PC-3 (cell line): ENCODE measurements at regions not wholly inside any gene's neighbourhood (a gene's known extent, or its start where the extent isn't known, plus 50 kb on each side); places are given as distances from the start of the nearest gene placed in this dataset.

Source experiments
- ATAC-seq: fragments of 200-7000 bp; cut with Tn5 transposase; 2 replicates; pipeline ENCODE4 v1.9.1; 2020; ENCODE audit warnings: mild to moderate bottlenecking, moderate library complexity
- BruUV-seq: library from RNA; stranded (reverse); fragments of 400-500 nt; replicated peaks from 2 replicates; lab custom pipeline; 2021; lab: Mats Ljungman, UMichigan
- CTCF ChIA-PET: fragments of 300-600 bp; sonication (Branson Sonifier 250); formaldehyde crosslinking; loops from one replicate; lab custom pipeline; 2022; ENCODE audit warnings: antibody characterized with exemption; lab: Charles Lee
- POLR2A ChIA-PET: fragments of 300-600 bp; sonication (Branson Sonifier 250); formaldehyde crosslinking; loops from one replicate; lab custom pipeline; 2022; ENCODE audit warnings: antibody characterized with exemption; ENCODE audit not compliant: unreplicated experiment; lab: Charles Lee
- DNase-seq: peaks from one replicate; pipeline ENCODE4 v3.0.0-alpha.2; 2015
- H2AFZ ChIP-seq: fragments of 300-600 bp; sonication (generic); 2 replicates; pipeline ENCODE4 v1.6.0; 2016; ENCODE audit warnings: antibody characterized with exemption, low read length
- H3F3A ChIP-seq: fragments of 300-600 bp; sonication (generic); one replicate; pipeline ENCODE4 v1.6.0; 2017; ENCODE audit warnings: antibody characterized with exemption, low read length, control low read depth, mild to moderate bottlenecking; ENCODE audit not compliant: unreplicated experiment
- H3K27ac ChIP-seq: fragments of 300-600 bp; sonication (generic); 2 replicates; pipeline ENCODE4 v1.5.1; 2016; ENCODE audit warnings: mild to moderate bottlenecking, low read length
- H3K27me3 ChIP-seq: fragments of 300-600 bp; sonication (generic); 2 replicates; pipeline ENCODE4 v1.6.1; 2016; ENCODE audit warnings: low read length, mixed read lengths
- H3K36me3 ChIP-seq: fragments of 300-600 bp; sonication (generic); 2 replicates; pipeline ENCODE4 v1.6.1; 2016; ENCODE audit warnings: low read depth, mixed run types, low read length, mixed read lengths
- H3K4me1 ChIP-seq: fragments of 300-600 bp; sonication (generic); 2 replicates; pipeline ENCODE4 v1.5.1; 2016; ENCODE audit warnings: low read length; ENCODE audit not compliant: insufficient read depth
- H3K4me2 ChIP-seq: fragments of 300-600 bp; sonication (generic); 2 replicates; pipeline ENCODE4 v1.6.0; 2016; ENCODE audit warnings: low read length
- H3K4me3 ChIP-seq: fragments of 300-600 bp; sonication (generic); 2 replicates; pipeline ENCODE4 v1.5.1; 2016; ENCODE audit warnings: mild to moderate bottlenecking, low read length, mixed read lengths
- H3K79me2 ChIP-seq: fragments of 300-600 bp; sonication (generic); 2 replicates; pipeline ENCODE4 v1.6.1; 2017; ENCODE audit warnings: low read length, mixed read lengths
- H3K9ac ChIP-seq: fragments of 300-600 bp; sonication (generic); 2 replicates; pipeline ENCODE4 v1.6.0; 2016; ENCODE audit warnings: mild to moderate bottlenecking, low read length
- H3K9me2 ChIP-seq: fragments of 300-600 bp; sonication (generic); replicated peaks from 2 replicates; pipeline ENCODE4 v1.6.1; 2016; ENCODE audit warnings: mixed run types, low read length, mixed read lengths
- H3K9me3 ChIP-seq: fragments of 300-600 bp; sonication (generic); 2 replicates; pipeline ENCODE4 v1.6.1; 2016; ENCODE audit warnings: low read length, mixed read lengths
- H4K20me1 ChIP-seq: fragments of 300-600 bp; sonication (generic); 2 replicates; pipeline ENCODE4 v1.6.1; 2016; ENCODE audit warnings: low read length, mixed read lengths
- CTCF ChIP-seq: fragments of 300-600 bp; sonication (generic); conservative IDR thresholded peaks from 2 replicates; pipeline ENCODE4 v1.5.1; 2017; ENCODE audit warnings: antibody characterized with exemption, low read depth, mild to moderate bottlenecking, low read length
- EZH2 ChIP-seq: fragments of 300-600 bp; sonication (generic); IDR thresholded peaks from one replicate; pipeline ENCODE4 v1.6.1; 2017; ENCODE audit warnings: antibody characterized with exemption, mild to moderate bottlenecking, low read length; ENCODE audit not compliant: unreplicated experiment
- EZH2phosphoT487 ChIP-seq: fragments of 300-600 bp; sonication (generic); IDR thresholded peaks from 2 replicates; pipeline ENCODE4 v1.6.1; 2018; ENCODE audit warnings: mild to moderate bottlenecking, antibody characterized with exemption, low read length, borderline replicate concordance
- intact Hi-C: fragments of 100-400 bp; cut with micrococcal nuclease; formaldehyde crosslinking; loops from 2 replicates; pipeline ENCODE4 v1.9.0; 2023

GRCh38 chr6:6438286-6438685 is 117.8 kb upstream of the F13A1 start:
- ATAC-seq (no peak), DNase-seq (peak; percentile 2)
- H3K27ac ChIP-seq = no peak overlapping the region
- H3K9me3 ChIP-seq = no peaks in the 10 kb centered on the region
- POLR2A ChIA-PET = no interaction called here
- H2AFZ ChIP-seq = no peak overlapping the region
- H4K20me1 ChIP-seq = no peaks in the 10 kb centered on the region
- H3F3A ChIP-seq = no peaks in the 10 kb centered on the region
- H3K4me2 ChIP-seq = no peak overlapping the region
- no peak overlapping the region for H3K9ac ChIP-seq
- H3K9me2 ChIP-seq = no peaks in the 10 kb centered on the region
- no TSS peak for BruUV-seq
- TF ChIP-seq EZH2 (no peak), CTCF (no peak), EZH2phosphoT487 (no peak)
- H3K36me3 ChIP-seq = no peaks in the 10 kb centered on the region
- CTCF ChIA-PET = no interaction called here
- no peaks in the 10 kb centered on the region for H3K79me2 ChIP-seq
- H3K27me3 ChIP-seq = peaks cover 2% of the 10 kb centered on the region; the same call in 1 of the 2 replicates
- intact Hi-C loops = no loop called here
- H3K4me1 ChIP-seq = no peaks in the 10 kb centered on the region
- no peak overlapping the region for H3K4me3 ChIP-seq

- no peak overlapping the region for H2AFZ ChIP-seq
- no peaks in the 10 kb centered on the region for H3K4me1 ChIP-seq
- ChIA-PET CTCF (no interaction called here), POLR2A (no interaction called here)
- H3K4me2 ChIP-seq = no peak overlapping the region
- no peaks in the 10 kb centered on the region for H3K79me2 ChIP-seq
- H3K9me2 ChIP-seq = no peaks in the 10 kb centered on the region
- no peak overlapping the region for H3K27ac ChIP-seq
- no peak overlapping the region for H3K9ac ChIP-seq
- H3F3A ChIP-seq = no peaks in the 10 kb centered on the region
- BruUV-seq = no TSS peak
- no peaks in the 10 kb centered on the region for H3K36me3 ChIP-seq
- peaks cover 5% of the 10 kb centered on the region for H3K27me3 ChIP-seq
- no peak overlapping the region for H3K4me3 ChIP-seq
- no peak for ATAC-seq
- H3K9me3 ChIP-seq = no peaks in the 10 kb centered on the region
- no peaks in the 10 kb centered on the region for H4K20me1 ChIP-seq
- intact Hi-C loops = no loop called here
- DNase-seq = no peak
- TF ChIP-seq EZH2 (no peak), EZH2phosphoT487 (no peak), CTCF (no peak)
Measured at GRCh38 chr6:6439778-6440177, 119.3 kb upstream of the F13A1 start.

- Histone ChIP-seq H2AFZ (no peak overlapping the region), H3K36me3 (no peaks in the 10 kb centered on the region), H3K27ac (no peak overlapping the region), H3K9ac (no peak overlapping the region), H3K79me2 (no peaks in the 10 kb centered on the region), H3K4me2 (no peak overlapping the region), H3K9me3 (no peaks in the 10 kb centered on the region), H4K20me1 (no peaks in the 10 kb centered on the region), H3K4me1 (no peaks in the 10 kb centered on the region), H3K9me2 (no peaks in the 10 kb centered on the region), H3K27me3 (peaks cover 23% of the 10 kb centered on the region), H3K4me3 (no peak overlapping the region), H3F3A (no peaks in the 10 kb centered on the region)
- CTCF ChIA-PET = no interaction called here
- ATAC-seq (no peak), DNase-seq (no peak)
- no TSS peak for BruUV-seq
- TF ChIP-seq EZH2phosphoT487 (no peak), EZH2 (no peak), CTCF (no peak)
- intact Hi-C loops = no loop called here
- POLR2A ChIA-PET = no interaction called here
Measured at GRCh38 chr6:6452002-6452401, 131.5 kb upstream of the F13A1 start.
